HepG2 (cell line): ENCODE measurements at regions not wholly inside any gene's neighbourhood (a gene's known extent, or its start where the extent isn't known, plus 50 kb on each side); places are given as distances from the start of the nearest gene placed in this dataset.

Experiments
- ARID4A ChIP-seq: sonication (generic); formaldehyde crosslinking; IDR thresholded peaks from 2 replicates; pipeline ENCODE4 v1.5.0; 2020; ENCODE audit warnings: mild to moderate bottlenecking, missing genetic modification reagents, borderline replicate concordance
- BCL6 ChIP-seq: IDR thresholded peaks from 2 replicates; pipeline ENCODE4 v1.6.1; 2016; ENCODE audit warnings: missing genetic modification reagents, missing compliant biosample characterization
- BORCS8-MEF2B ChIP-seq: sonication (generic); formaldehyde crosslinking; IDR thresholded peaks from 2 replicates; pipeline ENCODE4 v1.8.0; 2022; ENCODE audit warnings: mild to moderate bottlenecking, missing genetic modification reagents
- CBFB ChIP-seq: sonication (generic); formaldehyde crosslinking; IDR thresholded peaks from 2 replicates; pipeline ENCODE4 v1.4.0; 2020; ENCODE audit warnings: missing genetic modification reagents
- CENPX ChIP-seq: sonication (generic); formaldehyde crosslinking; IDR thresholded peaks from 2 replicates; pipeline ENCODE4 v1.9.0; 2021; ENCODE audit warnings: mild to moderate bottlenecking, missing genetic modification reagents, moderate library complexity
- CHD4 ChIP-seq: fragments of 200-600 bp; sonication (generic); IDR thresholded peaks from 2 replicates; pipeline ENCODE4 v1.7.0; 2017; ENCODE audit warnings: mild to moderate bottlenecking, low read length, borderline replicate concordance
- KLF12 ChIP-seq: sonication (generic); formaldehyde crosslinking; IDR thresholded peaks from 2 replicates; pipeline ENCODE4 v1.4.0; 2020; ENCODE audit warnings: missing genetic modification reagents, borderline replicate concordance
- NFIB ChIP-seq: sonication (generic); formaldehyde crosslinking; IDR thresholded peaks from 2 replicates; pipeline ENCODE4 v1.9.0; 2021; ENCODE audit warnings: missing genetic modification reagents, mild to moderate bottlenecking, borderline replicate concordance
- POLR2A ChIP-seq, 2 experiments: IDR thresholded peaks; 2 replicates each; pipeline ENCODE4 v1.6.1; 2011; ENCODE audit warnings: low read depth in 2 of 2, low read length in 2 of 2, mild to moderate bottlenecking in 1 of 2, moderate library complexity in 1 of 2; ENCODE audit not compliant: insufficient read depth in 1 of 2
- POLR2G ChIP-seq: fragments of 200-400 bp; formaldehyde crosslinking; IDR thresholded peaks from 2 replicates; pipeline ENCODE4 v1.6.1; 2018; ENCODE audit warnings: mild to moderate bottlenecking, low read depth, low read length, moderate library complexity
- STAT5B ChIP-seq: sonication (generic); formaldehyde crosslinking; IDR thresholded peaks from 2 replicates; pipeline ENCODE4 v1.4.0; 2020; ENCODE audit warnings: missing genetic modification reagents
- SUZ12 ChIP-seq: fragments of 150-350 bp; IDR thresholded peaks from 2 replicates; pipeline ENCODE4 v1.6.1; 2014; ENCODE audit warnings: low read depth, low read length
- TMF1 ChIP-seq: sonication (generic); formaldehyde crosslinking; IDR thresholded peaks from 2 replicates; pipeline ENCODE4 v1.8.1; 2022; ENCODE audit warnings: low read depth, missing genetic modification reagents
- ZFP41 ChIP-seq: sonication (generic); formaldehyde crosslinking; IDR thresholded peaks from 2 replicates; pipeline ENCODE4 v1.4.0; 2020; ENCODE audit warnings: mild to moderate bottlenecking, missing genetic modification reagents, borderline replicate concordance
- ZNF280B ChIP-seq: sonication (generic); formaldehyde crosslinking; IDR thresholded peaks from 2 replicates; pipeline ENCODE4 v1.5.0; 2020; ENCODE audit warnings: missing genetic modification reagents, mild to moderate bottlenecking, borderline replicate concordance
- ZNF282 ChIP-seq: fragments of 450-650 bp; IDR thresholded peaks from 2 replicates; pipeline ENCODE4 v1.6.1; 2018; ENCODE audit not compliant: partially characterized antibody
- ZNF580 ChIP-seq: IDR thresholded peaks from 2 replicates; pipeline ENCODE4 v1.6.1; 2016; ENCODE audit warnings: low read depth, borderline replicate concordance
- ZNF850 ChIP-seq: sonication (generic); formaldehyde crosslinking; conservative IDR thresholded peaks from 2 replicates; pipeline ENCODE4 v1.9.0; 2021; ENCODE audit warnings: mild to moderate bottlenecking, missing genetic modification reagents
- ZSCAN25 ChIP-seq: sonication (generic); formaldehyde crosslinking; IDR thresholded peaks from 2 replicates; pipeline ENCODE4 v1.8.0; 2022; ENCODE audit warnings: mild to moderate bottlenecking, missing genetic modification reagents
- TF ChIP-seq, protein P1 (sequence below): sonication (generic); formaldehyde crosslinking; IDR thresholded peaks from 2 replicates; pipeline ENCODE4 v1.4.0; 2020; ENCODE audit warnings: mild to moderate bottlenecking, missing genetic modification reagents
- TF ChIP-seq, protein P2 (sequence below): sonication (generic); formaldehyde crosslinking; IDR thresholded peaks from 2 replicates; pipeline ENCODE4 v1.5.1; 2020; ENCODE audit warnings: missing genetic modification reagents, mild to moderate bottlenecking, borderline replicate concordance

- TF ChIP-seq POLR2G (no peak), BORCS8-MEF2B (no peak; the same call in 1 of the 2 replicates), ZNF580 (CRISPR knock-in tag) (0 out of 2 replicates have a peak, but pooled peaks have one; percentile 5), POLR2A (IDR thresholded peaks at IDR 0.05; ENCODE audit: insufficient read depth in 1 of 2, low read depth in 2 of 2, low read length in 2 of 2) (no peak), KLF12 (CRISPR knock-in tag) (0 out of 2 replicates have a peak, but pooled peaks have one; percentile 34), CBFB (CRISPR knock-in tag) (no peak), ZNF280B (0 out of 2 replicates have a peak, but pooled peaks have one; percentile 19), ZNF850 (CRISPR knock-in tag) (0 out of 2 replicates have a peak, but pooled peaks have one; percentile 6), SUZ12 (no peak), NFIB (CRISPR knock-in tag) (no peak), TMF1 (CRISPR knock-in tag) (no peak; the same call in 1 of the 2 replicates), ARID4A (CRISPR knock-in tag) (peak; percentile 43; the same call in 1 of the 2 replicates), CENPX (CRISPR knock-in tag) (no peak), ZFP41 (CRISPR knock-in tag) (no peak), ZSCAN25 (CRISPR knock-in tag) (no peak), STAT5B (CRISPR knock-in tag) (no peak), CHD4 (no peak), ZNF282 (no peak), BCL6 (CRISPR knock-in tag) (no peak)
- TF ChIP-seq, protein P1, sequence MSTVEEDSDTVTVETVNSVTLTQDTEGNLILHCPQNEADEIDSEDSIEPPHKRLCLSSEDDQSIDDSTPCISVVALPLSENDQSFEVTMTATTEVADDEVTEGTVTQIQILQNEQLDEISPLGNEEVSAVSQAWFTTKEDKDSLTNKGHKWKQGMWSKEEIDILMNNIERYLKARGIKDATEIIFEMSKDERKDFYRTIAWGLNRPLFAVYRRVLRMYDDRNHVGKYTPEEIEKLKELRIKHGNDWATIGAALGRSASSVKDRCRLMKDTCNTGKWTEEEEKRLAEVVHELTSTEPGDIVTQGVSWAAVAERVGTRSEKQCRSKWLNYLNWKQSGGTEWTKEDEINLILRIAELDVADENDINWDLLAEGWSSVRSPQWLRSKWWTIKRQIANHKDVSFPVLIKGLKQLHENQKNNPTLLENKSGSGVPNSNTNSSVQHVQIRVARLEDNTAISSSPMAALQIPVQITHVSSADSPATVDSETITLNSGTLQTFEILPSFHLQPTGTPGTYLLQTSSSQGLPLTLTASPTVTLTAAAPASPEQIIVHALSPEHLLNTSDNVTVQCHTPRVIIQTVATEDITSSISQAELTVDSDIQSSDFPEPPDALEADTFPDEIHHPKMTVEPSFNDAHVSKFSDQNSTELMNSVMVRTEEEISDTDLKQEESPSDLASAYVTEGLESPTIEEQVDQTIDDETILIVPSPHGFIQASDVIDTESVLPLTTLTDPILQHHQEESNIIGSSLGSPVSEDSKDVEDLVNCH: no peak
- TF ChIP-seq, protein P2, sequence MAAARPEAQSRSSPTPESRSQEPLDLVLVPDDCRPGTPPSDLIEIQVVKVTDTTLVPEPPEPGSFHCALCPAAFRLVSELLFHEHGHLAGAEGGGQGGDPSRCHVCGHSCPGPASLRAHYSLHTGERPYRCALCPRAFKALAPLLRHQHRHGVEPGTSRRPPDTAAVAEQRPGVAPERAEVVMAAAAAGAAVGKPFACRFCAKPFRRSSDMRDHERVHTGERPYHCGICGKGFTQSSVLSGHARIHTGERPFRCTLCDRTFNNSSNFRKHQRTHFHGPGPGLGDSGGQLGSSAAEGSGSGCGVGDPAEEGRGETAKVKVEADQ (CRISPR knock-in tag): no peak
These were observed 65.8 kb upstream of the PRKACB start (continued) for GRCh38 chr1:84078108-84078841.
